GM19463 (cell line): ENCODE measurements at regions not wholly inside any gene's neighbourhood (a gene's known extent, or its start where the extent isn't known, plus 50 kb on each side); places are given as distances from the start of the nearest gene placed in this dataset.

ENCODE experiments used
- ATAC-seq: cut with Tn5 transposase; IDR thresholded peaks from one replicate; pipeline ENCODE4 v1.9.1; 2021; ENCODE audit warnings: mild to moderate bottlenecking, moderate library complexity; ENCODE audit not compliant: unreplicated experiment

DNA sequence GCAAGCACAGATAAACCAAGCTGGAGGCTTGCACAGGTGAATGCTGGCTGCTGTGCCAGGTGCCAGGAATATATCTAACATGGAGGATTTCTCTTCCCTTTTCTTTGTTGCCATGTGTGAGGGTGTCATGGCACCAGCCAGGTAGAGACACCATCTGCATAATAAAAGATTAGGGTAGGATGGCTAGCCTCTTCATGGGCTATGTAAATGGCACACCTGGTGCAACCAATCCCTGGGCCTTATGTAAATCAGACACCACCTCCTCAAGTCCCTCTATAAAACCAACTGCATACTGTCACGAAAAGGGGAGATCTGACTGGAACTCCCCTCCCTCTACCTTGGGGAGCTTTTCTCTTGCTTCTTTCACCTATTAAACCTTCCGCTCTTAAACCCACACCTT is 322.5 kb upstream of the POM121L12 start:
- no peak for ATAC-seq

DNA sequence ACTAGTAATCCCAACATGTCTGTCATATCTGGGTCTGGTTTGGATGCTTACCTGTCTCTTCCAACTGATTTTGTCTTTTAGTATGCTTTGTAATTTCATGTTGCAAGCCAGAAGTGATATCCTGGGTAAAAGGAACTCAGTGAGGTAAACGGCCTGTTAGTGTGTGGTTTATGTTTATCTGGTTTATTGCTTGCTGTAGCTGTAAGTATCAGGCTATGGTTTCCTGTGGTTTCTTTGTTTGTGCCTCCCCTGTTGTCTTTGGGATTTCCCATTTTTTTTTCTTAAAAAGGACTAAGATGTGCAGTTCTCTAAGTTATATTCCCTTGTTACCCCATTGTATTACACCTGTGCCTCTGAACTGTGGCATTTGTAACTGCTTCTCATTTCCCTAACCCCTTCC is 323.5 kb upstream of the POM121L12 start:
- no peak for ATAC-seq

DNA sequence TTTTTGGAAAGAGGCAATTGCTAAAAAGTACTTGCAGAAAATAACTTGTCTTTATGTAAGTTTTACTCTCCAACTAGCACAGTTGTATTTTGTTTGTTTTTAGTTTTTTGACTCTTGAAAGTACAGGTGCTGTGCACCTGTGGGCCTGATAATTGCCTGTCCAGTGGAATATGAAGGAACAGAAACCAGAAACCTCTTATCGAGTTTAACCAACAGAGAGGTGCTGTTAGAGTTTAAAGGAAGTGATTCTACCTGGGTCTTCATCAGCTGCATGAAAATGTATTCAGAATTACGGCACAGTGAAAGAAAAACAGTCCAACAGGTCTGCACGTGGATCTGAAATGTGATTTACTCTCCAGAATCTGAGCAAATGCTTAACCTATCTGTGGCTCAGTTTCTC is 326.6 kb upstream of the POM121L12 start:
- no peak for ATAC-seq

DNA sequence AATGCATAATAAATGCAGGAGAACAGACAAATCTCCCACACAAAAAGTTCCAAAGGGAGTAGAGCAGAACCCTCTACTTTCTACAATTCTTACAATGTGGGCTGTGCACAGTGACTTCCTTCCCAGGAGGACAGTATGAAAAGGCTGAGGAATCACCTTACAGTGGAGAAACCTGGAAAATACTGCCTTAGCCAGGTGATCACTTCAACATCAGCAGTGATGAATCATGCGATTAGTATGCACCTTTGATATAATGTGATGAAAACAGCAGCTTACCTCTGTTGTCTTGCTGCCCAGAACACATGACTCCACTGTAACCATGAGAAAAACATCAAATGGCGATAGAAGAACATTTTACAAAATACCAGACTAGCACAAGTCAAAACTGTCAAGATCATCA is 329.7 kb upstream of the POM121L12 start:
- no peak for ATAC-seq

DNA sequence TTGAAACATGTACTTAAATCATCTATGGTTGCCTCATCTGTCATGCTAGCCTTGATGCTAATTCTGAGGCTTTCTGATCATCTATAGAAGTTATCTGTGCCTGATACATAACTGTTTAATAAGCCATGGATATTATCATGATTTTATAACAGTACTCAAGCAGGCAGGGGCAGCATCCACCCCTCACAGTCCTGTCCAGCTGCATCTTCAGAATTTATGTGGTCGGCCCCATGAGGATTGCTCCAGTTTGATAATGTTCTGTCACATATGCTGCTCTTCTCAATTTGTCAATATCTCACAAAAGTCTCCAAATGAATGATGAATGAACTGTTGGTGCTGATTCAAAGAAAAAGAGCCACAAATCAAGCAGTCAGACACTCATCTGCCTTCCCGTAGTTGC is 335.1 kb upstream of the POM121L12 start:
- no peak for ATAC-seq

DNA sequence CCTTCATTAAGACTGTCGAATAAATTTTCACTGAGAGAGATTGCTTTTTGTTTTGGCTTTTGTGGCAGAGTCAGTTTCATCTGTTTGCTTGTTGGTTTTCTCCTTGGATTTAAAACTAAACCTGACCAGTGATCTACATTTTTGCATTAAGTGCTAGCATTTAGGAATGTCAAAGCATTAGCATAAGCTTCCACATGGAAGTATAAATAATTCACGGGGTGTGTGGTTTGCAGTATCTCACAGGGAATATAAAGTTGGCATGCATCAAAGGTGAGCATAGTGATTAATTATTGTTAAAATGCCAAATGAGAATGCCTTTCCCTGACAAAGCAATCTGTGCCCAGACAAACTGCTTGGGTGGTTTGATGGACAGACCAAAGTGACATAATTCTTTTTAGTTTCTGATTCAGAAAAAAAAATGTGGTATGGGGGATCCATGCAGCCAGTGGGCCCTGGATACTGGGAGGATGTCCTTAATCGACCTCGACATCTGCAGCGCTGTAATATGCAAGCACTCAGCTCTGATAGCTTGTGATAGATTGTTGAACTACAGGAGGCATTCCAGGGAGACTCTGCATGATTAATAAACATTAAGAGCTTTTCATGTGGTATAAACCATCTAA is 339.3 kb upstream of the POM121L12 start:
- no peak for ATAC-seq

DNA sequence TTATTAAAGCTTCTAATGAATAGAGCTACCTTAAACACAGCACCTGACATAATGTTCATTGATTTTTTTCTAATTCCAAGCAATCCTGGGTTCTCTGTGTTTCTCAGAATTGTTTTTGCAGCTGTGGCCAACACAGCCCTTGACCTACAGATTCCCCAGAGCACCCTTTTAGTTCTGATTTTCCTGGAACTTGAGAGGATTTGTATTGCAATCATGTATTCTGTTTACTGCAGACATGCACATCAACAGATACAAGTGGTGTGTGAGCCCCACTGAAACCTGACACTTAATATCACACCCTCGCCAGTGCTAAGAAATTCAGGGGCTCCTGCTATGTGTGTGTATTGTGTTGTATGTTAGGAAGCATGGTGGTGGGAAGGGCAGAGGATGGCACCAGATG is 344.2 kb upstream of the POM121L12 start:
- ATAC-seq, result no peak

DNA sequence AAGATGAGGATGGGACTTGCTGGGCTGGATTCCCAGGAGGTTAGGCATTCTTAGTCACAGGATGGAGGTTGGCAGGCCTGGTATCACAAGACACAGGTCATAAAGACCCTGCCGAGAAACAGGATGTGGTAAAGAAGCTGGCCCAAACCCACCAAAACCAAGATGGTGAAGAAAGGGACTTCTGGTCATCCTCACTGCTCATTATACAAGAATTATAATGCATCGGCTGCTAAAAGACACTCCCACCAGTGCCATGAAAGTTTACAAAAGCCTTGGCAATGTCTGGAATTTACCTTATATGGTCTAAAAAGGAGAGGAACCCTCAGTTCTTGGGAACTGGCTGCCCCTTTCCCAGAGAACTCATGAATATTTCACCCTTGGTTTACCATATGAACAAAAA is 345.5 kb upstream of the POM121L12 start:
- no peak for ATAC-seq

DNA sequence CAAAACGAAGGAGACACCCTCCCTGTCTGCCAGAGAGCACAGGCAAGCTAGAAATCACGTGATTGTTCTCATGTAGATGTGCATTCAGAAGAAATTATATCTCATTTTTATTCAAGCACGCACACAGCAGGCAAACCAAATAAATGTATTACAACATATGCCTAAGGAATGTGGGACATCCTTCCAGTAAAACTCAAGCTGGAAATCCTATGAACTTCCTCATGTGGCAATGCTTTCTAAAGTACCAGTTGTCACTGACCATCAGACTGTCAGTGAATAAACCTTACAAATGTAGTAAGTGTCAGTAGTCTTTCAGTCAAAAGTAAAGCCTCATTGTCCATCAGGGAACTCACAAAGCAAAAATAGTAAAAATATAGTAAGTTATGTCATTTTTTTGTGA is 350.1 kb upstream of the POM121L12 start:
- no peak for ATAC-seq

DNA sequence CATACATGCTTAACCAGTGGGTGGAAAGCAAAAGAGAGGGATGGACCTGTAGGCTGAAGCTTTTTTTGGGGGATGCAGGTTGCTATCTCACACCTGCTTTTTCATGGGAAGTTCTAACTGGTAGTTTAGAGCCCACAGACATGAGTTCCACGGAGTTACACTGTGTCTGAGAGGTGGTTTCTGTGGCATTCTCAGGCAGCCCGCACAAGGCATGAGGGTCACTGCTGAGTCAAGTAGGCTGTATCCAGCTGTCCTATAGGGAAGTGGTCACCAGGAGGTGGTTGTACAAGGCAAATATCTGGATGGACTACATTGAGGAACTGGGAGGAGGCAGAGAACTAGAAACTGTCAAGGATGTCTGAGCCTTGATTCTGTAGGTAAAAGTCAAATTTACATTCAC is 351.0 kb upstream of the POM121L12 start:
- ATAC-seq, result no peak

DNA sequence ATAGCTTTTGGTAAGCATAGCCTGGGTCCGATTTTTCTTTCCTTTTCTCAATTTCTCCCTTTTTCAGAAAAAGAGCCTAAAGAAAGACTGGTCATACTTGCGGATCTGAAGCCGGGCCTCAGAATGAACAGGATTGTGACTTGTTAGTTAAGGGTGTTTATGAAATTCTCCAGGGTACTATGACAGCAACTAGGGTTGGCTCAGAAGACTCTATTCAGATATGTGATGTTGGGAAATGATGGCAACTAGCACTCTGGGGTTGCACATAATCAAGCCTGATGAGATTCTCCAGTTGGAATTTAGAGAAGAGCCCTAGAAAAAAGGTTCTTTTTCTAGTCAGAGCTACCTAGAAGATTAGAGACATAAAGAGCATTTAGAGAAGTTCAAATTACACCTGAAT is 352.4 kb upstream of the POM121L12 start:
- ATAC-seq, result no peak

DNA sequence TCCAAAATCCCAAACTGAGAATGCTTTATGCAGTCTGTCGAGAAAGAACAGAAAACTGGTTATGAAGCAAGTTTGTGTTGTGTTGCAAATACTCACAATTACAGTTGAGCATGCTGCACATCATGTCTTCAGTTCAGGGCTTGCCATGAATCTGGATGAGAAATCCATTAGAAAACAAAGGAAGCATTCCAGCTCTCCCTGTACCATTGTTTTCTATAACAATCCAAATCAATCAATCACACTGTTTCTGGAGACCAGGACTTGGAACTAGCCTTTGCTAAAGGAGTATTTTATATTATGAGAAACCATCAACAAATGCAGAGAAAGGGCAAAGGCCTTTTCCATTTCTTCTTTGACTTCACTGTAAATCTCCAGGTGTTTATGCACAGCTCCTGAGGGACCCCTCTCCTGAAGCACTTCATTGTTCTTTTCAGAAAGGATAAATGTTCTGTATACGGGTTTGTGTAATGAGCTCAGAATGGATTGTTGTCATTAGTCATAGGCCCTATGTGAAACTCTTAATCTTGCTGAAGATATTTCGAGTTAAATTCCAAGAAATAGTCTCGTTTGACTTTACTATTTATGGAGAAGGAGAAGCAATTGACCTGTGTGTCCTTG is 364.7 kb upstream of the POM121L12 start:
- no peak for ATAC-seq

DNA sequence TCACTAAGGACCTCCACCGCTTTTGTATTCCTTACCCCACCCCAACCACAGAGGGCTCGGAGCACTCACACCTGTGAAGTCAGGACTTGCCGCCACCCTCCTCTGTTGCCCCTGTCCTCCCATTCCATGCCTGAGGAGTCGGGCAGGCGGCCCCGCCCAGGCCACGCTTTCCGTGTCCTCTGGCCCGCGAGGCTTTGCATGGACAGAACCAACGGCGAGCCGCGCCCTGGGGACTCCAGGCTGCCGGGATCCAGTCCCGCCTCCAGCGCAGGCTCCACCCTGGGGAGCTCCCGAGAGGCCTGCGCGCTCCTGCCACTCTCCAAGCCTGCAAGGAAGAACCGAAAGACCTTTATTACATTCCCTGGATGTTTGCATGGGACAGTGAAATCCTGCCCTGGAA is 366.4 kb upstream of the POM121L12 start:
- ATAC-seq, result no peak

DNA sequence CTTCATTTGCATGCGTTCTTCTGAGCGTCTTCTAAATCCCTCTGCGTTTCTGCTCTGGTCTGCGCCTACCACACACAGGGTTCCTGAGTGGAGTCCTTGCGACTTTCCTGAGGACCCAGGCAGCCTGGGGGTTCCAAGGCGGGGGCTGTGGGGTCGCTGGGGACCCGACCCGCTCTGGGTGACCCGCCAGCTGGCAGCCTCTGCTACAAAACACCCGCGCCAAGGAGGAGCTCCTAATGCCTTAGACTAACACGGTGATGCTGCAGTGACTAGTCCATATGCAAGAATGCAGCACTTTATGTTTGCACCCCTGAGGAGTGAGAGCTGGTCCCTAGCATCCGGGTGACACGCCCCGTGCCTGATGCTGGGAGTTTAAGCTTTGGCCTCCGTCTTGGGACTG is 367.0 kb upstream of the POM121L12 start:
- no peak for ATAC-seq

DNA sequence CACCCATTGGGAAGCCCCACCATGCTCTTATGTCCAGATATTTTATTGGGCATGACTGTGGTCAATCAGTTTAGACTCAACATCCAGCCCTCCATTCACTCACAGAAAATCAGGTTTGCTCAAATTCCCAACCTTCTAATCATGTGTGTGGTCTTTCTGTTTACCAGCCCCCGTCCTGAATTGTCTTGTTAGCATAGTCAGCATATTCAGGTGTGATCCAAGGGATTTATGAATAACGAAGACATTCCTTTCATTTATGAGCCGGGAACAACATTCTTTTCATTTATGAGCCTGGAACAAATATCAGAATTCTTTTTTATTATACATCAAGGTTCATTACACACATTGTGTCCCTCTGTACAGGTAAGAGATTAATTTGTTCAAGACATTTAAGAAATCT is 376.3 kb upstream of the POM121L12 start:
- no peak for ATAC-seq

DNA sequence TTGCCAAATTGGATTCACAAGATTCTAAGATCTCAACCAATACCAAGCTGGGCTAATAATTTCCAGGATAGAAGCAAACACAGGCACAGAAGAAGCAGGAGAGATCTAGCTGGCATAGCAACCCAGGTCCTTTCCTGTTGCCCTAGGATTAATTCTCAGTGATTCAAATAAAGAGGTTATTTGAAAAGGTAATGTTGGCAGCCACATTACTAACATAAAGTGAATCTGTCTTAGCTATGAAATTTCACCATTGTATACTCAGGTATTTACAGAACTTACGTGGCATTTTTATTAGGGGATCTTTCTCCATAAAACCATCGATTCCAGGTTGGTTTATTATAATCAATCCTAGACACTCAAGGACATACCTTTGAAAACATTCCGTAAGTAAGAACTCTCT is 379.3 kb upstream of the POM121L12 start:
- no peak for ATAC-seq

DNA sequence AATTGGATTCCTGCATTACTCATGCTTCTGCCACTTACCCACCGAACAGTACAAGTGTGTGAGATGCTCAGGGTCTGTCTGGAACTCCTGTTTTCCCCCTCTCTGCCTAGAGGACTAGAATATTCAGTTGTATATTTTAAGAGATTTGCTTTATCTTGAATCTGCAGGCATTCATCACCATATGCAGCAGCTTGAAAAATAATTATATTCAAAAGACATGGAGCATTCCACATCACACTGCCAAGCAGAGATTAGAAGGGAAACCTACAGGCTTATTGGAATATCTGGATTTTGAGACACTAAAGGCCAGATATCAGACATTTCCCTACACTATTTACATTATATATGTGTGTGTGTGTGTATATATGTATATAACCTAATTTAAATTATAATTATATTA is 382.8 kb upstream of the POM121L12 start:
- ATAC-seq, result no peak

DNA sequence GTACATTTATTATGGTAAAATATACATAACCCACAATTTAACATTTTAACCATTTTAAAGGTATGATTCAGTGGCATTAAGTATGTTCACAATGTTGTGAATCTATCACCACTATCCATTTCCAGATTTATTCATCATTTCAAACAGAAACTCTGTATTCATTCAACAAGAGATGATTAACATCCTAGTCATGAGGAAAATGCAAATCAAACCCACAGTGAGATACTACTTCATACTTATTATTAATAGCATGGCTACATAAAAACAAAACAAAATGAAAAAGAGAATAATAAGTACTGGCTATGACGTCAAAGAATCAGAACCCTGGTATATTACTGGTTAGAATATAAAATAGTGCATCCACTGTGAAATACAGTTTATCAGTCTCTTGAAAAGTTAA is 386.6 kb upstream of the POM121L12 start:
- no peak for ATAC-seq

DNA sequence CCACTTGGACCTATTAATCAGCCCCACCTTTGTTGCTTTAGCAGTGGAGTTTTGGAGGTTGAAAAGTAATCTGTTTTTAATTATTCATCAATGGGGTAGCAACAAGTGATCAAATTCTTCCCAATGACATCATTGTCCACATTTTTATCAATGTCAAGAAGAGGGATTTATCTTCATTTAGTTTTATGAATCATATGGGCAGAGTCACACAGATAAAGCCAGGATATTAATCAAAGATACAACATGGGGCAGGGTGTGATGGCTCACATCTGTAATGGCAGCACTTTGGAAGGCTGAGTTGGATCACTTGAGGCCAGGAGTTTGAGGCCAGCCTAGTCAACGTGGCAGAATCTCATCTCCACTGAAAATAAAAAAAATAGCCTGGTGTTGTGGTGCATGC is 388.4 kb upstream of the POM121L12 start:
- no peak for ATAC-seq

DNA sequence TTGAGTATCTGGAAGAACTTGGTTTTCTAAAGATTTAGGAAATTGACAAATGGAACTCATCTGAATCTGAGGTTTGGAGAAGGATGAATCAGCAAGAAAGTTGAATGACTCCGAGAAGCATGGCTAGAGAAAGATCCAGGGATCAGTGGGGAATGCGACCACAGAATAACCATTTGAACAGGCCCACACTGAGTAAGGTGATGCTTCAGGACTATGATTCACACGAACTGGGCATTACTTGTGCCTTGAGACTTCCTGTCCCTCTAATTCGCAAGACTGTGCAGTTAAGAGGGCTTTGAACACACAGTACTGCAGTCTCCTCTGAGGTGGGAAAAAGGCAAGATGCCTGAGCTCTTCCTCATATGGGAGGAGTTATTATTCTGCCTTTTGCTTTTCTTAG is 395.5 kb upstream of the POM121L12 start:
- no peak for ATAC-seq

DNA sequence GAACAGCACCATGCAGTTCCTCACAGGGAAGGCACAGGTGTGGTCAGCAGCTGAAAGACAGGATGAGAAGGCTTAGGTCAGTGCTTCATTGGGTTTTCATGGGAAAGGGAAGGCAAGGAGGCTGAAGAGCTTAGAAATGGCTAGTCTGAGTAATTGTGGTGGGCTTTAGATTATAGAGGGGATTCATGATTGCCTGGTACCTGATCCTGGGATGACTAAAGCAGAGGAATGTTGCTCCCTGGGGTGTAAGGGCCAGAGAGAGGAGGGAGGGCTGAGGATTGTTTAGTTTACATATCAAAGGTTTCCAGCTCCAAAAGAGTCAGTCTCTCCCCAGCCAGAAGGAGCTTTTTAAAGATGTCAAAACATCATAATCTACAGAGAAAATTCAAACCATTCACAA is 396.3 kb upstream of the POM121L12 start:
- ATAC-seq, result no peak

DNA sequence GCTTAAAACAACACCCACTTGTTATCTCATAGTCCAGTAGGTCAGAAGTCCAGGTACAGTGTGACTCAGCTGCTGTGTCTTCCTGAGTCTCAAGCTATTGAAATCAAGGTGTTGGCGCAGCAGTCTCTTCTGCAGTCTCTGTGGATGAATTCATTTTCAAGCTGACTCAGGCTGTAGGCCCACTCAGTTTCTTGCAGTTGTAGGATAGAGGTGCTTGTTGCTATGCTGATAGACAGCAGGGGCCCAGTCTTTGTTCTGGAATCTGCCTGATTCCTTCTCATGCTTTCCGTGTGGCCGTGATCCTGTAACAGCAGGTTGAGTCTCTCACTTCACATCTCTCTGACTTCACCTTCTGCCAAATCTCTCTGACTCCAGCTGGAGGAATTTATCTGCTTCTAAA is 400.4 kb upstream of the POM121L12 start:
- no peak for ATAC-seq

DNA sequence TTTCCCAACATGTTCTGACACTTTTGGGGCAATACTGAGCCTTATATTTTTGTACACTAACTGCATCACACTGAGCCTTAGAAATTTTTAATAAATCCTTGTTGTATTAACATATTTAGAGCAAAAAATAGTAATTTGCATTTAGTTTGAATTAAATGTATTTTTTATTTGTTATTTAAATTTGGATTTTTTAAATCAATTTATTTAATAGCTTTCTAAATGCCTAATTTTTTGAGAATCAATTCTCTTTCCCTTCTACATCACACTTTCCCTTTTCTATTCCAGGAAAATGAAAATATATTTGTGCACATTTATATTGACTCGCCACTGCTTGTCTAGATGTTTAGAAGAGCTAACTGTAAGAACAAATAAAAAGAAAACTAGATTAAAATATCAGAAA is 414.6 kb upstream of the POM121L12 start:
- ATAC-seq, result no peak
